DOHH2 (cell line): ENCODE measurements at regions not wholly inside any gene's neighbourhood (a gene's known extent, or its start where the extent isn't known, plus 50 kb on each side); places are given as distances from the start of the nearest gene placed in this dataset.

ENCODE experiments used
- H3F3A ChIP-seq: fragments of 200-600 bp; sonication (generic), shearing (Covaris generic); 2 replicates; pipeline ENCODE4 v1.6.0; 2016; ENCODE audit warnings: antibody characterized with exemption, mild to moderate bottlenecking; ENCODE audit not compliant: control insufficient read depth, insufficient read depth
- H3K27ac ChIP-seq: fragments of 200-600 bp; sonication (generic); 2 replicates; pipeline ENCODE4 v1.5.1; 2014; ENCODE audit warnings: low read depth, mild to moderate bottlenecking, low read length, moderate library complexity
- H3K27me3 ChIP-seq: fragments of 200-600 bp; sonication (generic); 2 replicates; pipeline ENCODE4 v1.6.1; 2014; ENCODE audit warnings: mild to moderate bottlenecking, low read length, mixed read lengths; ENCODE audit not compliant: control insufficient read depth
- H3K36me3 ChIP-seq: fragments of 200-600 bp; sonication (generic); 2 replicates; pipeline ENCODE4 v1.6.1; 2014; ENCODE audit warnings: mild to moderate bottlenecking, low read length, moderate library complexity, mixed read lengths; ENCODE audit not compliant: control insufficient read depth
- H3K4me1 ChIP-seq: fragments of 200-600 bp; sonication (generic); 2 replicates; pipeline ENCODE4 v1.6.1; 2014; ENCODE audit warnings: mild to moderate bottlenecking, low read length, mixed read lengths; ENCODE audit not compliant: control insufficient read depth
- H3K4me2 ChIP-seq: fragments of 200-600 bp; sonication (generic); 2 replicates; pipeline ENCODE4 v1.6.0; 2014; ENCODE audit warnings: mild to moderate bottlenecking, low read length, moderate library complexity
- H3K4me3 ChIP-seq: fragments of 200-600 bp; sonication (generic); 2 replicates; pipeline ENCODE4 v1.5.1; 2014; ENCODE audit warnings: mild to moderate bottlenecking, low read length, mixed read lengths
- H3K79me2 ChIP-seq: fragments of 200-600 bp; sonication (generic); 2 replicates; pipeline ENCODE4 v1.6.1; 2014; ENCODE audit warnings: mild to moderate bottlenecking, low read length, mixed read lengths; ENCODE audit not compliant: control insufficient read depth
- H3K9me2 ChIP-seq: fragments of 200-600 bp; sonication (generic); replicated peaks from 2 replicates; pipeline ENCODE4 v1.6.1; 2014; ENCODE audit warnings: mild to moderate bottlenecking, low read length, mixed read lengths; ENCODE audit not compliant: control insufficient read depth
- H3K9me3 ChIP-seq: fragments of 200-600 bp; sonication (generic); 2 replicates; pipeline ENCODE4 v1.6.1; 2014; ENCODE audit warnings: antibody characterized with exemption, low read length, mixed read lengths; ENCODE audit not compliant: control insufficient read depth, insufficient read depth
- H4K20me1 ChIP-seq: fragments of 200-600 bp; sonication (generic); 2 replicates; pipeline ENCODE4 v1.6.0; 2014; ENCODE audit warnings: low read depth, mild to moderate bottlenecking, antibody characterized with exemption, low read length, moderate library complexity; ENCODE audit not compliant: control insufficient read depth, insufficient read depth
- CTCF ChIP-seq: fragments of 200-600 bp; sonication (generic); IDR thresholded peaks from one replicate; pipeline ENCODE4 v1.5.1; 2014; ENCODE audit warnings: antibody characterized with exemption, mild to moderate bottlenecking, low read depth, low read length; ENCODE audit not compliant: poor library complexity, severe bottlenecking
- EZH2phosphoT487 ChIP-seq: fragments of 200-600 bp; sonication (generic); IDR thresholded peaks from 2 replicates; pipeline ENCODE4 v1.6.1; 2017; ENCODE audit warnings: borderline replicate concordance, mild to moderate bottlenecking, antibody characterized with exemption, low read length, moderate library complexity, mixed read lengths

- no peak overlapping the region for H3K27ac ChIP-seq
- no peaks in the 10 kb centered on the region for H3K9me3 ChIP-seq
- H3K36me3 ChIP-seq: no peaks in the 10 kb centered on the region
- H3F3A ChIP-seq: no peaks in the 10 kb centered on the region
- H3K27me3 ChIP-seq: no peaks in the 10 kb centered on the region
- H3K4me2 ChIP-seq: no peak overlapping the region
- TF ChIP-seq EZH2phosphoT487 (no peak), CTCF (no peak)
- H3K4me1 ChIP-seq: no peaks in the 10 kb centered on the region
- no peaks in the 10 kb centered on the region for H4K20me1 ChIP-seq
- H3K9me2 ChIP-seq: no peaks in the 10 kb centered on the region
- no peak overlapping the region for H3K4me3 ChIP-seq
- no peaks in the 10 kb centered on the region for H3K79me2 ChIP-seq
Observed at GRCh38 chr3:14297305-14297704, 105.1 kb upstream of the SLC6A6 start.

DNA sequence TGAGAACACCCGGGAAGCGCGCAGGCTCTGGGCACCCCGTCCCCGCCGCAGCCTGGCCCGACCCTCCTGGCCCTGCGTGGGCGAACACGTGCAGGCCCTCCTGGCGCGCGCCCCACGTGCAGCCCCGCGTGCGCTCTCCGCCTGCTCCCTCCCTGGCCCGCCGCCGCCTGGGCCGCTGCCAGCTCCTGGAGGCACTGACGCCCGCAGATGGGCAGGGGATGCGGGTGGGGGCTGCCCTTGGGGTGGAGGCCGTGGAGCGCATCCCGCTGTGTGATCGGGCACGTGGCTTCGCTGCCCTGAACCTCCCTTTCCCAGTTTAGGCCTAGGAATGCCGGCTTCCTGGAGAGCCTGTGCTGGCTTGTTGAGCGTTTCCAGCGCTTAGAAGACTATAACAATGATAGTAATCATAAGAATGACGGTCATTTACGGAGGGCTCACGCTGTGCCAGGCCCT, 104.6 kb upstream of the SLC6A6 start:
- Histone ChIP-seq H3K27ac (no peak overlapping the region), H3K9me3 (no peaks in the 10 kb centered on the region), H3K36me3 (no peaks in the 10 kb centered on the region), H3K79me2 (no peaks in the 10 kb centered on the region), H4K20me1 (no peaks in the 10 kb centered on the region), H3K4me2 (no peak overlapping the region), H3K4me3 (no peak overlapping the region), H3F3A (no peaks in the 10 kb centered on the region), H3K4me1 (no peaks in the 10 kb centered on the region), H3K27me3 (0 out of 2 replicates have a peak, but pooled peaks cover 3% of the 10 kb centered on the region), H3K9me2 (no peaks in the 10 kb centered on the region)
- TF ChIP-seq CTCF (no peak), EZH2phosphoT487 (no peak)

GRCh38 chr3:14298442-14298841, 104.0 kb upstream of the SLC6A6 start:
- Histone ChIP-seq H3K4me2 (no peak overlapping the region), H4K20me1 (no peaks in the 10 kb centered on the region), H3K9me2 (no peaks in the 10 kb centered on the region), H3K4me1 (no peaks in the 10 kb centered on the region), H3K27me3 (peaks cover 6% of the 10 kb centered on the region; the same call in 1 of the 2 replicates), H3K9me3 (no peaks in the 10 kb centered on the region), H3K27ac (no peak overlapping the region), H3K79me2 (no peaks in the 10 kb centered on the region), H3K4me3 (no peak overlapping the region), H3F3A (no peaks in the 10 kb centered on the region), H3K36me3 (no peaks in the 10 kb centered on the region)
- TF ChIP-seq EZH2phosphoT487 (no peak), CTCF (no peak)
